HG03354 (cell line): ENCODE measurements at regions not wholly inside any gene's neighbourhood (a gene's known extent, or its start where the extent isn't known, plus 50 kb on each side); places are given as distances from the start of the nearest gene placed in this dataset.

Experiments used
- ATAC-seq: cut with Tn5 transposase; IDR thresholded peaks from one replicate; pipeline ENCODE4 v1.9.1; 2021; ENCODE audit warnings: mild to moderate bottlenecking; ENCODE audit not compliant: unreplicated experiment, poor library complexity, severe bottlenecking

DNA sequence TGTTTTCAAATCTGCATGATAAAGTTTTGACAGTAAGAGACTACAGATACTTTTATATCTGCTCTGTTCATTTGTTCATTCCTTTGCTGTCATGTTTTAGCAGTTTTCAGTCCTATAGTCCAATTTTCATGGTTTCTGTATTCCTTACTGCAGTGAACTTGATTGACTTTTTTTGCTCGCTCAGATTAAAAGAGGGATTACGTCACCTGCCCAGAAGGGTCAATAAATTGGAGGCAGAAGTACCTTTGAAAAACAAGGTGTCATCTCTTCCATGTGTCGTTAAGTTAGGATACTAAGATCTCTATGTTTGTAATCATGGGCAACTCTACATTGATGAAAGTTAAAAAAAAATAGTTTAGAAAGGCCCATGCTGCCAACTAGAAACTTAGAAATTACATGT is 250.1 kb upstream of the SMIM31 start:
- ATAC-seq, result no peak

DNA sequence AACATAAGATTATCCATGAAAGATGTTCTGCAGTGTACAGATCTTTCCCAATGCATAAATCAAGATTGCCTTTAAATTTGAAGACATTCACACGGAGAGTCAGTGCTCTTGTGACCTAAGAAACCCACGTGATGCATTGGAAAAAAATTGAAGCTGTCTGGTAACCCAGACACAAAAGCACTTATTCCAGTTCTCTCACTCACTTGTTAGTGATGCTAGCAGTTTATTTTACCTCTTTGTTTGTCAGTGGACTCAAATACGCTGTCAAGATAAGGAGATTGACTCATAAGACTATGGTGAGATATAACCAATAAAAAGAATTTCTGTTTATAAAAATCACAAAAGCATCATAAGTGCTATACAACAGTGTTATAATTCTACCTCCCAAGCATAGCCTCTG is 245.8 kb upstream of the SMIM31 start:
- no peak for ATAC-seq

DNA sequence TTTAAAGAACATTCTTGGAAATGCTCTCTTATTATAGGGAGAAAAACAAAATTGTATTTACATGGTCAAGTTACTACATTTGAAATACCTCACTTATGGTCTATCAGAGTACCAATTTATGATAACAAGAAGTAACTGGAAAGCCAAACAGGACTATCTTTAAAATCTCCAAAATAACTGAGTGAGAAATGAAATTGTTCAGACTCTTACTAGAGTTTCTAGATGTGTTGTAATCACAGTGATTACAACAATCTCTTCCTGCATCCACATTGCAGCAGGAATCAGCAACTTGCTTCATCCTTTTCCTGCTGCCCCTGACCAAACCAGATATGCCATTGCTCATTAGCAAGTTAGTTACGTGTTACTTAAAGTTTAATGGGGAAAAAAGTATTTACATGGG is 245.2 kb upstream of the SMIM31 start:
- no peak for ATAC-seq

DNA sequence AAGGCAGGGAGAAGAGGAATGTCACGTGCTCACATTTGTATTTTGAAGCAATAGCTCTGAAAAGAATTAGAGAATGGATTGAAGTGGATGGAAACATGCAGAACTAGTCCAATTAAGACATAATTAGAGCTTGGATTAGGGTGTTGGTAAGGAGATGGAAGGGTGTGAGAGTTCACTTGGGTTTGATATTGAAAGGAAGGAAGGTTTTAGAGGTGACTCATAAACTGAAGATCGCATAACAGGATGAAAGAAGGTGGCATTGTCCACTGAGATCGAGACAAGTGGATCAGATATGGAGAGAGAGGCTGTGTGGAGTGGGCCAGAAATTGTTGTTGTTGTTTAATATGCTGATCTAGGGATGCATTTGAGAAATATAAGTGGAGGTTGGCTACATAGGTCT is 244.0 kb upstream of the SMIM31 start:
- no peak for ATAC-seq

DNA sequence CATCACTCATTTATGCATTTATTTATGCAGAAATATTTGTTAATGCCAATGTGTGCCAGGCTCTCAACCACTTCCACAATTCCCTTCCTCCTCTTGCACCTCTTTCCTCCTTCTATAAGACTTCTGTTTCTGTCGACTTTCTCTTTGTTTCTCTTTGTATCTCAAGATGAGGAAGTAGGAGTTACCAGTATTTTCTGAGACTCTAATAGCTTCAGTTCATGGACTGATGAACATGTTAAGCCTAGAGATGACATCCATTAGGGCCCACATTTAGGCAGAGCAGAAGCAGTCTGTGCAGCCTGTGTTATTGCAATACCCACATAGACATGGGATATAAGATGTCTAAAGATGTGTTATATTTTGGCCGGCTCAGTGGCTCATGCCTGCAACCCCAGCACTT is 241.8 kb upstream of the SMIM31 start:
- no peak for ATAC-seq

DNA sequence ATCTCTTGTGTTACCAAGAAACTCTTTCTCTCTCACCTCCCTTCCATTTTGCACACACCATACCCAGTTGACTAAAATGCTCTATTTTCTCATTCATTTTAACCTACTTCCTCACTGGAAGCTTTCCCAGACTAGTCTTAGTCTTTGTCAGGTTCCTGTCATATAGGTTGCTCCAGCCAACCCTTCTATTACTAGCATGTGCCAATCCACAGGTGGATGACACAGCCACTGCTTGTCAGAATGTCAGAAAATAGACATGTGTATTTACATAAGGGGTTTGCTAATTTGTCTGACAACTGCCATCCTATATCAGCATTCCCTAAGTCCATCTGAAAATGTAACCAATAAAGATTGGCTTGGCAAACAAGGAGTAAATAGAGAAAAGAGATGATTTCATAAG is 239.2 kb upstream of the SMIM31 start:
- ATAC-seq, result no peak

DNA sequence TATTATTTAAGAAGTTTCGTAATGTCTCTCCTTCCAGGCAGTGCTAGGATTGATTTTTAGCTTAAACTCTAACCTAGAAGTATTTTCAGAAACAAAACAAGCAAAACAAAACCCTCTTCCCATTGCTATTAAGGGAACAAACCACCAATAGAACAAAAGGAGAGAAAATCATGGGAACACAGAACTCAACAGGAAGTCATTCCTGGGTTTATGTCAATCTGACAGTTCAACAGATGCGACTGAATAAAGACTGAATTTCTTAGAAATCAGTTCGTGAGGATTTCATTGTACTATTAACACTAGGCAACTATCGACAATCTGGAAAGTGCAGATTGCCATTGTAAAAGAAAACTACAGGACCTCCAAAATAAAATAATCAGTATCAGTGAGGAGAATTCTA is 229.1 kb upstream of the SMIM31 start:
- ATAC-seq, result no peak

DNA sequence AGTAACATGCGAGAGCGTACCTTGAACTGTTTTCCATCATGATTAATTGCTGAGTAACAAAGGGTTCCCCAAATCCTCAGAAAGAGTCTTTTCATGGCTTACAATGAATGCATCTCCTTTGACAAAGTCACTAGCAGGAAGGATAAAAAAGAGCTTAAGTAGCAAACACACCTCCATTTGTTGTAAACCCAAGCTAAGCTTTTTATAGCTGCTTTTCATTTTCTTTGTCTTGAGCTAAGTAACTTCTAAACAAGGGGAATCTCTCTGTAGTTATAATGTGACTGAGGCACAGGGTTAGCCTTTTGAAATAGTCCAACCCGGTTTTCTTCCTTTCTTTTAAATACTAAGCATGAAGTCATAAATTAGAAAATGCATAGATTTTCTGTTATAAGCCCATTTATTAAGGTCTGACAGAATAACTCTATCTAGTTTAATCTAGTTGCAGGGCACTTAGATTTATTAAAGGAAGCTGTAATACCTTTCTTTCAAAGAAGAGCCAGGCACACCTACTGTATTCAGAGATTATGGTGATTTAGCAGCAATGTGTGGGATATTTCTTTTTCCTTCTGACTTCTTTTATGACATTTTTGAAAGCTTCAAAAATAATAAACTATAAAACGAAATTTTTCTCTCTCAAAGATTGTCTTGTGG is 226.9 kb upstream of the SMIM31 start:
- ATAC-seq, result no peak

DNA sequence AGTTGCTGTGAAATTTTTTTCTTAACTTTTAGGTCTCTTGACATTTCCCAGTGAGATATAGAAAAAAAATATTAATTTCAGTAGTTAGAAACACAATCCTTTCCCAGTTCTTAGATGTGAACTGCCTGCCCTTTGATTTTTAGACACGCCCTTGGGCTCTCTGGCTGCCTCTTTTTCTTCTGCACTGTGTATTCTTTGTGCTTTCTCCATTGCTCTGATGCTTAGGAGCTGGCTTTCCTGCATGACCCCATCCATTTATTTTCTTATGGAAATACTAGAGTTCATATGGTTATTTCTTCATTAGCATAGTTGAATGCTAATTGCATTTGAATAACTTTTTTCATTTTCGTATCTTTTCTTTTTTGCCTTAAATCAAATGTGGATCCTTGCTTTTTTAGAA is 224.9 kb upstream of the SMIM31 start:
- no peak for ATAC-seq

DNA sequence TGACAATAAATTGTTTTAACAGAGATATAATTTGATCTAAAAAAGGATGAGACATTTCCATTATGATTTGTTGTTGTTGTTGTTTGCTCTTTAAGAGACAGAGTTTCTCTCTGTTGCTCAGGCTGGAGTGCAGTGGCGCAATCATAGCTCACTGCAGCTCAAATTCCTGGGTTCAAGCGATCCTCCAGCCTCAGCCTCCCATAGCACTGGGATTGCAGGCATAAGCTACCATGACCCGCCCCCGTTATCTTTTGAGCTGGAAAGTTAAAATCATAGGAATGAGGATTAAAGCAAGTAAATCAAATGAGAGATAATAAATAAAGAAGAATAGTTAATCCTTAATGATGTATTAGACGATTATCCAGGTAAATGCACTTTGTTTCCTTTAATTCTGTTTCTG is 224.4 kb upstream of the SMIM31 start:
- no peak for ATAC-seq

DNA sequence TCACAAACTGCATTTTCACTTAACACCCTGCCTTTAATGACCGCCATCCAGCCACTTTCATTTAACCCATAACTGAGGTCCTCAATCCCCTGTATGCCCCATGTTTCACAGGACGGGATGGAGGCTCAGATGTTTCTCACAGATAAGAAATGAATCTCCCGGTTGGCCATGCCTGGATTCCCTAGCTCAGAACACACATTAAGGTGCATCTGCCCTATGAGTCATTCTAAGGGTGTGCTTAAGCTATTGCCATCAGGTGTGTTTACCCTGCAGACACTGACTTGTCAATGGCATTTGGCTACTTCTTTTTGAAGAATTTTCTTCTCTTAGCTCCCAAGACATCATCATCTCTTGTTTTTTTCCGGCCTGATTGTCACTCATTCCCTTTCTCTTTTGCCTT is 222.6 kb upstream of the SMIM31 start:
- ATAC-seq, result no peak

DNA sequence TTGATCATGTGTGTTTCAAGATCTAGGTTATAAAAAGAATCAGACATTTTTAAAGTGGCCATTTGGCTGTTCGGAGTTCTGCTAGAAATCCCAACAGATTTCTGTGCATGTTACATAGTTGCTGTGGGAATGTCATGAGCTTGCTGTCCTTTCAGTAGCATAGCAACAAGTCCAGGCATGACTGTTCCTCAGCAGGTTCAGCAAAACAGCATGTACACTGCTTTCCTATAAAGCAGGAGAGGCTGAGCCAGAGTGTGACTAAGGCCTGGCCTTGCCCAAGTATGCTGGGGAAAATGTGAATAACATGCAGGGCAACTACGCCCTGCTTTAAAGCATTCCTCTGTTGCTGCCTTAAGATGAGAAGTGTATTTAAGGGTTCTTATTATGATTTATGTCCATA is 217.1 kb upstream of the SMIM31 start:
- no peak for ATAC-seq

DNA sequence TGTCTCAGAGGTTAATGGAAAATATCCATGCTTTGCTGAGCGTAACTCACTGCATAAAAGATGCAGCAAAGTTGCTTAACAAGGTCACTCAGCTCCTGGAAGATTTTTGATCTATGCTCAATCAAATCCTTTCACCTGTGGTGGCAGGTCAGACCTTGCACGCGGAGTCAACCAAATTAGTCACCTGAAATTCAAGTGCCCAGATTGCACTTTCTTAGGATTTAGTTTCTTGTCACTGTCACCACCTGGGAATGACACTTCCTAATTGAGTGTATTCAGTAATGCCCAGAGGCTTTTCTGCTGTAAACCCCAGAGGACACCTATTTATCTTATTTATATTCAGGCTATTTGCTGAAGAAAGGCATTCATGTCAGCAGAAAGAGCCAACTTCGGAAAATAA is 215.8 kb upstream of the SMIM31 start:
- ATAC-seq, result no peak

DNA sequence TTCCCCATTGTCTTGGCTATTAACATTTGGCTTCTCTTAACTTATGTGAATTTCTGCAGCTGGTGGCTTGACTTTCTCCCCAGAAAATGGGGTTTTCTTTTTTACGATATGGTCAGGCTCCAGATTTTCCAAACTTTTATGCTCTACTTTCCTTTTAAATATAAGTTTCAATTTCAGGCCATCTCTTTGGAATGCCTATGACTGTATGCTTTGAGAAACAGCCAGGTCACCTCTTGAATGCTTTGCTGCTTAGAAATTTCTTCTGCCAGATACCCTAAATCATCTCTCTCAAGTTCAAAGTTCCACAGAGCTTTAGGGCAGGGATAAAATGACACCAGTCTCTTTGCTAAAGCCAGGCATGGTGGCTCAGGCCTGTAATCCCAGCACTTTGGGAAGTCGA is 212.9 kb upstream of the SMIM31 start:
- no peak for ATAC-seq

DNA sequence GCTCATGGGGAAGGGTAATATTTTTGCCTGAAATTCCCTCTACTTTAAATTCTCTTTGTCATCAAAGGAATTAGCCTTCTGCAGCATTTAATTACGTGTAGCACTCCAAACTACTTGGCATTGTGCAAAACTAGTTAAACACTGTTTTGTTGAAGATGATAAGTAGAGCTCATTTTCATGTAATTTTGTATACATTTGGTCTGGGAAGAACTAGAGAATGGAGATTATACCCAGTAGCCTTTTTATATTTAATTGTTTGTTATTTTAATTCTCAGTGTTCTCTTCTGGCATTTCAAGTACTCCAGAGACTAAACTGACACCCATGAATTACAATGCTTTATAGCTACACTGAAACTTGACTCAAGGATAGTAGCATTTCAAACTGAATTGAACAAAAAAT is 211.5 kb upstream of the SMIM31 start:
- no peak for ATAC-seq

DNA sequence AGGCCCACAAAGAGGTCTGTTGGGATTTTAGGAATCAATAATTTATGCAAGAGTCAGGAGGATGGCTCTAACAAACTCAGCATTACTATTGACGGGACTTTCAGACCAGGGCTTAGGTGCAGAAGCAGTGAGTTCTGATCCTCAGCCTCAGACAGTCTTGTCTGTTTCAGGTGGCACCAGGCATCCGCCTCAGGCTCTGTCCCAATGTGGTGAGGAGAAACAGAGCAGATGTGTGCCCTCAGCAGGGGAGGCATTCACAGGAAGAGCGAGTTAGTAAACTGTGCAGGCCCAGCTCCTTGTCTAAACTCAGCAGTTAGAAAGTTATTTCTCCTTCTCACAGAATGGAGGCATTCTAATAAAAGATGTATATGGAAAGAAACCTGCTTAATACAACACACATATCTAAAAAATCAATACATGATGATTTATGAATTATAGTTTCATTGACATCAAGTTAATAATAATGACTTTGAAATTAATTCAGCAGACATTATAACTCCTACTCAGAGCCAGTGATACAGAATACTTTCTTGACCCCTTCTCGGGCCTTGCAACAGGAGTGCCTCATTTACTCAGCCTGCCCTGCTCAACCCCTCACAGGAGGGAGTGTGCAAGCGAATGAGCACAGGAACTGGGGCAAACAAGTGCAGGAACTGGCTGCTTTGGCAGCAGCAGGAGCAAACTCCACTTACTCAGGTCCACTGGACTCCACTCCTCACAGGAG is 202.8 kb upstream of the SMIM31 start:
- ATAC-seq, result no peak

DNA sequence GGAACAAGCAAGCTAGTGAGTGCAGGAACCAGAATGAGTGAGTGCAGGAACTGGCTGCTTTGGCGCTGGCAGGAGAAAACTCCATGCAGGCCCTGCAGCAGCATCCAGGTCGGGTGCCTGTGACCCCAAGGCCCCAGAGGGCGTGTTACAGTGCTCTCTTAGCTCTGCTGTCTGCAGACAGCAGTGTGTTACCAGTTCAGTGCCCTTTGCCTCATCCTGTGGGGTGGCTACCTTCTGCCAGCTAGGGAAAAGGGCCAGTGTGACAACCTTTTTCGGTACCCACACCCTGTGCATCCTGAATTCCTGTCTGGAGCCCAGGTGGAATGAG is 202.3 kb upstream of the SMIM31 start:
- ATAC-seq, result no peak

DNA sequence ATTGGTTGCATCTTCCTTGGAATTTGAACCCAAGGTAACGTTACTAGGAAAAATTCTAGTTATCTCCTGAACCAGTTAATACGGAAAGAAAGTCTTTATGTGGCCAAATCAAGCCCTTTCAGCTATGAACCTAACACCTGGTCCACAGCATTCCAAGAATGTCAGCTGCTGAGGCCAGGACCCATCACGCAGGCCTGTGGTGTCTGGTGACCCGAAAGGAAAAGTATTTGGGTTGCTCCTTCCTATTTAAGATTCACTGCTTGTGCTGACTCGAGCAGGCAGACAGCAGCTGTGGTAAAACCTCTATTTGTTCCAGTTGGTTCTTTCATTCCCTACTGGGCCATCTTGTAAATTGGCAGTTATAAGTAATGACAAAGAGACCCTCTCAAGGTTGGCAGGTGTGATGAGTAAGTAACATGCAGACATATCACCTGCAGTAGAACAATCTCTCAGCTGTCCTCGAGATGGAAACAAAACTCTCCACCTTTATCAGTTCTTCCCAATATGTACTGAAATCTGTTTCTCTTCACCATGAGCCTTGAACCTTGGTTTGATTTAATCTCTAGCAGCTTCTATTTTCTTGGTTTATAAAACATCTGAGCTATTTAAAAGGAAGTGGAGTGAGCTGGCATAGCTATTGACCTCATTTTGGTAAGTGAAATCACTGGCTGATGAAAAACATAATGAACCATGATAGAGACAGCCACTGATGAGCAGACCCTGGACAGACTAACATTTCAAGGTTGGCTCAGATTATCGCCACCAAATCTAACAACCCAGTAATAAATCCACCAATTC is 182.1 kb upstream of the SMIM31 start:
- no peak for ATAC-seq

DNA sequence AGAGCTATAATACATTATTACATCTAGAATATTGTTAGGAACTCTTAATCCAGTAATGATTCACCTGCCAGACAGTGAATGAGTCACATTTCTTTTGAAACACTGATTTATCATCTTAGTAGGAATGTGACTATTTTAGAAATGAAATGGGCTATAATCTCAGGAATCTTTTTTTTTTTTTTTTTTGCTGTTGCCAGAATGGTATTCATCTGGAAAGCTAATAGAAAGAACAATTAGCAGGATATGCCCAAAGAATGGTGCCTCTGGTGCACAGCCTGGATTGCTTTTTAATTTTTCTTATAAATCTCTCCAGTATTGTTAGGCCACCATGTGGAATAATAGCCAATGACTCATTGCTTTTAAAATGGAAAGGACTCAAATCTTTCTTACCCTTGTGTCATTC is 181.1 kb upstream of the SMIM31 start:
- no peak for ATAC-seq

DNA sequence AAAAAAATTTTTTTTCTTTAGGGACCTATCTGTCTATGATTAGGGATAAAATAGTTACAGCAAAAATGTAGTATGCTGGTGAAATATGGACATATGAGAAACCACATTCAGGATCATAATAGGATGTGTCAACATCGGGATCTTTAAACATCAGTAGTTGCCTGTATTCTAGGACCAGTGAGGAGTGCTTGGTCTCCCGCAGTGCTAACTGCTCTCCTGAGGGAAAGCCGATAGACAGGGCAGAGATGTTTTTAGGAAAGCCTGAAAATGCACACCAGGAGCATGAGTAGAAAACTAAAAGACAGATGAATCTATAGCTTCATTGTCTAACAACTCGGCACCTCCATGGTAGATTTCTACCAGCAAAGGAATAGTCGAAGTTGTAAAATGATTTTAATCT is 178.1 kb upstream of the SMIM31 start:
- ATAC-seq, result no peak

DNA sequence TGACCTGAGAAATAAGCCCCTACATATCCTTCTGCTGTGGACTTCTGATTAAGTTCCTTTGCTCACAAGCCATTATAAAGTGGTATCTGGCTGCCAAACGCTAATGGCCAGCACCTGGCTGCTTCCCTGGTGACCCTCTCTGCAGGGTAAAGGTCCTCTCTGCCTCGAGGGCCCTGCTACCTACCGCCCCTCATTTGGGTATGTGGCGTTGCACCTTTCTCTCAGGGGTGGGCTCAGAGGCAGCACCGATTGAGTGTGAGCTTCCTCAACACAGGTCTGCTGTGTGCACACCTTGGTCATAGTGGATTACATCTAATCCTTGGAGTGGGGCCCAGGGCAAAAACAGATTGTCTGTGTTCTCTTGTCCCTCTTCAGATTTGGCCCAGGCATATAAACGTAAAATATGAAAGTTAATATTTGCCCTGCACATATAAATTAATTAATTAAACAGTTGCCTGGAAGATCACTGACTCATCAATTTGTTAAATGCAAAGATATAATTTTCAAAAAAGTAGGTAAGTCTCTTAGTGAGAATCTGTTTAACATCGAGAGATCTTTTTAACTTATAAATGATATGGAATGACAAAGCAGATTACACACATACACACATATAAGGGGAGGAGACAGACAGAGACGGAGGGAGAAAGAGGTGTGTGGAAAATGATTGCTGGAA is 174.5 kb upstream of the SMIM31 start:
- ATAC-seq, result no peak
